GM23338 (cell line): ENCODE measurements at regions not wholly inside any gene's neighbourhood (a gene's known extent, or its start where the extent isn't known, plus 50 kb on each side); places are given as distances from the start of the nearest gene placed in this dataset.

Source experiments
- CREB1 ChIP-seq: fragments of 250-450 bp; sonication (Bioruptor Pico); IDR thresholded peaks from 2 replicates; pipeline ENCODE4 v1.5.0; 2020; ENCODE audit warnings: low read depth, mild to moderate bottlenecking, moderate library complexity
- CTCF ChIP-seq, 2 experiments: fragments of 200-600 bp in 1 of 2; sonication (generic) in 1 of 2; conservative IDR thresholded peaks; 2 replicates each; pipeline versions ENCODE4 v1.5.1 to v1.6.1; 2016 to 2017; ENCODE audit warnings: antibody characterized with exemption in 2 of 2, low read depth in 2 of 2, mild to moderate bottlenecking in 2 of 2, moderate library complexity in 1 of 2
- ETS1 ChIP-seq: IDR thresholded peaks from 2 replicates; pipeline ENCODE4 v1.6.1; 2016; ENCODE audit warnings: antibody characterized with exemption
- EZH2 ChIP-seq: fragments of 200-600 bp; sonication (generic); IDR thresholded peaks from one replicate; pipeline ENCODE4 v1.8.0; 2017; ENCODE audit warnings: antibody characterized with exemption, mild to moderate bottlenecking, low read depth; ENCODE audit not compliant: unreplicated experiment
- EZH2phosphoT487 ChIP-seq: fragments of 200-600 bp; sonication (generic); IDR thresholded peaks from one replicate; pipeline ENCODE4 v1.8.1; 2018; ENCODE audit warnings: antibody characterized with exemption; ENCODE audit not compliant: unreplicated experiment
- JUNB ChIP-seq: IDR thresholded peaks from one replicate; pipeline ENCODE4 v1.6.1; 2016; ENCODE audit warnings: antibody characterized with exemption; ENCODE audit not compliant: unreplicated experiment
- NANOG ChIP-seq: IDR thresholded peaks from 2 replicates; pipeline ENCODE4 v1.6.1; 2016; ENCODE audit warnings: antibody characterized with exemption, borderline replicate concordance
- POLR2AphosphoS5 ChIP-seq: IDR thresholded peaks from 2 replicates; pipeline ENCODE4 v1.6.1; 2016; ENCODE audit warnings: antibody characterized with exemption, low read depth
- REST ChIP-seq: IDR thresholded peaks from one replicate; pipeline ENCODE4 v1.6.1; 2018; ENCODE audit warnings: antibody characterized with exemption; ENCODE audit not compliant: unreplicated experiment
- STAT1 ChIP-seq: IDR thresholded peaks from one replicate; pipeline ENCODE4 v1.6.1; 2016; ENCODE audit warnings: antibody characterized with exemption; ENCODE audit not compliant: unreplicated experiment
- ZNF114 ChIP-seq: fragments of 250-450 bp; sonication (Bioruptor Pico); IDR thresholded peaks from 2 replicates; pipeline ENCODE4 v1.5.0; 2020; ENCODE audit warnings: mild to moderate bottlenecking, moderate library complexity
- ZNF331 ChIP-seq: fragments of 250-450 bp; sonication (Bioruptor Pico); IDR thresholded peaks from 2 replicates; pipeline ENCODE4 v1.5.0; 2020; ENCODE audit warnings: low read depth, mild to moderate bottlenecking, moderate library complexity

GRCh38 chr6:140879946-140880345 lies 1252.8 kb upstream of the GJE1 start:
- no peak for TF ChIP-seq CTCF (conservative IDR thresholded peaks at IDR 0.05; ENCODE audit: low read depth in 2 of 2)
- no peak for TF ChIP-seq CREB1
- TF ChIP-seq POLR2AphosphoS5 = no peak
- no peak for TF ChIP-seq REST
- no peak for TF ChIP-seq EZH2phosphoT487
- no peak for TF ChIP-seq EZH2
- no peak for TF ChIP-seq STAT1
- TF ChIP-seq JUNB = no peak
- no peak for TF ChIP-seq NANOG
- TF ChIP-seq ZNF331 = no peak
- no peak for TF ChIP-seq ZNF114 (CRISPR knock-in tag)
- TF ChIP-seq ETS1 = no peak
